Natural killer cell (primary cell): ENCODE measurements at regions not wholly inside any gene's neighbourhood (a gene's known extent, or its start where the extent isn't known, plus 50 kb on each side); places are given as distances from the start of the nearest gene placed in this dataset.

Source experiments
- ATAC-seq, 3 donors: fragments of 150-1000 bp in 2 of 3; fragments of 200-7000 bp in 1 of 3; cut with Tn5 transposase; 1 replicate in 1 of 3; 2 replicates in 2 of 3; pipeline ENCODE4 v1.10.0; 2021; ENCODE audit warnings: mild to moderate bottlenecking in 2 of 3, moderate library complexity in 2 of 3
- DNase-seq, 2 donors: peaks; one replicate each; pipeline versions ENCODE4 v3.0.0 to v3.0.0-alpha.2; 2013 to 2021; ENCODE audit warnings: mixed read lengths in 1 of 2
- H3K27ac ChIP-seq: one replicate; pipeline ENCODE4 v1.5.1; 2013; ENCODE audit warnings: mild to moderate bottlenecking, low read length
- H3K27me3 ChIP-seq: one replicate; pipeline ENCODE4 v1.6.1; 2013; ENCODE audit warnings: low read length; ENCODE audit not compliant: control insufficient read depth, insufficient read depth
- H3K36me3 ChIP-seq: one replicate; pipeline ENCODE4 v1.6.1; 2013; ENCODE audit warnings: low read length; ENCODE audit not compliant: control insufficient read depth, insufficient read depth
- H3K4me1 ChIP-seq: one replicate; pipeline ENCODE4 v1.6.1; 2013; ENCODE audit warnings: low read length; ENCODE audit not compliant: control insufficient read depth, insufficient read depth
- H3K4me3 ChIP-seq: one replicate; pipeline ENCODE4 v1.5.1; 2013; ENCODE audit warnings: low read length
- H3K9me3 ChIP-seq: one replicate; pipeline ENCODE4 v1.6.1; 2013; ENCODE audit warnings: low read length; ENCODE audit not compliant: control insufficient read depth, insufficient read depth
- H3K27ac Mint-ChIP-seq, 2 donors: one replicate each; pipeline ENCODE4 v1.8.0; 2022; ENCODE audit warnings: mild to moderate bottlenecking in 2 of 2, mixed read lengths in 2 of 2, moderate library complexity in 1 of 2
- H3K27me3 Mint-ChIP-seq, 2 donors: one replicate each; pipeline ENCODE4 v1.8.0; 2022; ENCODE audit warnings: low read depth in 2 of 2, mixed read lengths in 2 of 2
- H3K36me3 Mint-ChIP-seq: one replicate; pipeline ENCODE4 v1.8.0; 2022; ENCODE audit warnings: mixed read lengths
- H3K4me1 Mint-ChIP-seq, 2 donors: one replicate each; pipeline ENCODE4 v1.8.0; 2022; ENCODE audit warnings: mixed read lengths in 2 of 2
- H3K4me3 Mint-ChIP-seq: one replicate; pipeline ENCODE4 v1.8.0; 2022; ENCODE audit warnings: mild to moderate bottlenecking, moderate library complexity, mixed read lengths
- H3K9me3 Mint-ChIP-seq, 2 donors: one replicate each; pipeline ENCODE4 v1.8.0; 2022; ENCODE audit warnings: mixed read lengths in 2 of 2
- WGBS: methylation state at CpG from one replicate; pipeline ENCODE4 v1.1.7; 2013; ENCODE audit warnings: missing lambda C conversion rate; ENCODE audit not compliant: insufficient coverage; 5-methylcytosine and 5-hydroxymethylcytosine counted together
- intact Hi-C: fragments of 100-400 bp; cut with micrococcal nuclease; formaldehyde crosslinking; loops from one replicate; pipeline ENCODE4 v1.14.2; 2022
- TF ChIP-seq, protein P1 (sequence below): fragments of 200-600 bp; IDR thresholded peaks from one replicate; pipeline ENCODE4 v1.8.0; 2022; ENCODE audit warnings: antibody characterized with exemption

DNA sequence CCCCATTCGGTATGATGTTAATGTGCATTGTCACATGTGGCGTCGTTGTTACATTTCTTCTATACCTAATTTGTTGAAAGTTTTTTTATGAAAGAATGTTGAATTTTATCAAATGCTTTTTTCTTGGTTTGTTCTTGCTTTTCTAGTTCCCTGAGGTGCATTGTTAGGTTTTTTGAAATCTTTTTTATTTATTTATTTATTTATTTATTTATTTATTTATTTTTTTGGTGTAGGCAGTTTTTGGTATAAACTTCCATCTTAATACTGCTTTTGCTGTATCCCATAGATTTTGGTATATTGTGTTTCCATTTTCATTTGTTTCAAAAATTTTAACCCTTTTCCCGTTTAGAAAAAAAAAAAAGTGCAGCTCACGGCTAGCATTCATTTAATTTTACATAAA is 121.1 kb upstream of the HMGA2 start:
- H3K9me3 Mint-ChIP-seq: peaks cover 11 to 15% of the 10 kb centered on the region in 2 donors
- 96% methylated on average over 4 of the region's 5 CpGs for WGBS
- Histone ChIP-seq H3K36me3 (no peaks in the 10 kb centered on the region), H3K27ac (no peak overlapping the region), H3K4me1 (no peaks in the 10 kb centered on the region), H3K9me3 (no peaks in the 10 kb centered on the region), H3K27me3 (no peaks in the 10 kb centered on the region), H3K4me3 (no peak overlapping the region)
- H3K4me1 Mint-ChIP-seq: no peaks in the 10 kb centered on the region
- no peak overlapping the region for H3K4me3 Mint-ChIP-seq
- ATAC-seq (no peak), DNase-seq (no peak)
- peaks cover 10 to 59% of the 10 kb centered on the region in 2 donors for H3K27me3 Mint-ChIP-seq
- peaks cover 9% of the 10 kb centered on the region for H3K36me3 Mint-ChIP-seq
- intact Hi-C loops: no loop called here
- TF ChIP-seq, protein P1, sequence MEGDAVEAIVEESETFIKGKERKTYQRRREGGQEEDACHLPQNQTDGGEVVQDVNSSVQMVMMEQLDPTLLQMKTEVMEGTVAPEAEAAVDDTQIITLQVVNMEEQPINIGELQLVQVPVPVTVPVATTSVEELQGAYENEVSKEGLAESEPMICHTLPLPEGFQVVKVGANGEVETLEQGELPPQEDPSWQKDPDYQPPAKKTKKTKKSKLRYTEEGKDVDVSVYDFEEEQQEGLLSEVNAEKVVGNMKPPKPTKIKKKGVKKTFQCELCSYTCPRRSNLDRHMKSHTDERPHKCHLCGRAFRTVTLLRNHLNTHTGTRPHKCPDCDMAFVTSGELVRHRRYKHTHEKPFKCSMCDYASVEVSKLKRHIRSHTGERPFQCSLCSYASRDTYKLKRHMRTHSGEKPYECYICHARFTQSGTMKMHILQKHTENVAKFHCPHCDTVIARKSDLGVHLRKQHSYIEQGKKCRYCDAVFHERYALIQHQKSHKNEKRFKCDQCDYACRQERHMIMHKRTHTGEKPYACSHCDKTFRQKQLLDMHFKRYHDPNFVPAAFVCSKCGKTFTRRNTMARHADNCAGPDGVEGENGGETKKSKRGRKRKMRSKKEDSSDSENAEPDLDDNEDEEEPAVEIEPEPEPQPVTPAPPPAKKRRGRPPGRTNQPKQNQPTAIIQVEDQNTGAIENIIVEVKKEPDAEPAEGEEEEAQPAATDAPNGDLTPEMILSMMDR: no peak
- no peak overlapping the region for H3K27ac Mint-ChIP-seq

DNA sequence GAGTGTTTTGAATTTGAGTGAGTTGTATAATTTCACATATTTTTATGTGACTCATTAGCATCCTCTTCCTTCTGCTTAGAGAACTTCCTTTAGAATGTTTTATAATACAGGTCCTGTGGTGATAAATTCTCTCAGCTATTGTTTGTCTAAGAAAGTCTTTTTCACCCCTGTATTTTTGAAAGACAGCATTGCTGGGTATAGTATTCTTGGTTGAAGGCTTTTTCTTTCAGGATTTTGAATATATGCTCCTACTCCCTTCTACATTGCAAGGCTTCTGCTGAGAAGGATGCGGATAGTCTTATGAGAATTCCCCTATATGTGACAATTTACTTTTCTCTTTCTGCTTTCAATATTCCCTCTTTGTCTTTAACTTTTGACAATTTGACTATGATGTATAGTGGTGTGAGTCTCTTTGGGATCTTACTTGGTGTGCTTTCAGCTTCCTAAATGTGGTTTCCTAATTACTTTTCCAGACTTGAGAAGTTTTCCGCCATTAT is 118.9 kb upstream of the HMGA2 start:
- DNase-seq (no peak), ATAC-seq (no peak)
- H3K36me3 Mint-ChIP-seq: peaks cover 9% of the 10 kb centered on the region
- intact Hi-C loops: no loop called here
- TF ChIP-seq, protein P1: no peak
- peaks cover 11 to 15% of the 10 kb centered on the region in 2 donors for H3K9me3 Mint-ChIP-seq
- no peak overlapping the region for H3K4me3 ChIP-seq
- H3K9me3 ChIP-seq: no peaks in the 10 kb centered on the region
- no peak overlapping the region for H3K27ac ChIP-seq
- H3K4me3 Mint-ChIP-seq: no peak overlapping the region
- no peaks in the 10 kb centered on the region for H3K27me3 ChIP-seq
- H3K36me3 ChIP-seq: no peaks in the 10 kb centered on the region
- no CpG with 5 or more reads among the region's 2 CpGs for WGBS
- no peaks in the 10 kb centered on the region for H3K4me1 Mint-ChIP-seq
- H3K4me1 ChIP-seq: no peaks in the 10 kb centered on the region
- H3K27me3 Mint-ChIP-seq: peaks cover 10 to 46% of the 10 kb centered on the region in 2 donors
- H3K27ac Mint-ChIP-seq: no peak overlapping the region

DNA sequence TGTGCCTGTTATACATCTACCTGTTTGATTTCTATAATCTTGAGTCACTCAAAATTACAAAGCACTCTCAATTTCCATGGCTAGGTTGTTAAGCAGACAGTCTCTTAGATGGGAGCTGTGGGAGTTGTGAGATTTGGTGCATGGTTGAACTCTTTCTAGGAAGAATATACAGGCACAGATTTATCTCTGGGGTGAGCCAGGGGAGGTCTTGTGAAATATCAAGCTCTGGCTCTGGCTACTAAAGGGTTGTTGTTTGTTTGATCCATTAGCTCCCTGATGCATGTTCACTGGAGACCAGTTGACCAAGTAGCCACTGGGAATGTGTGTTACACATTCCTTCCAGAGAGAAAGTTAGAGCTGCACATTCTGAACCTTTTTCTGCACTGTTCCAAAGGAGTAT is 117.2 kb upstream of the HMGA2 start:
- Mint-ChIP-seq H3K27me3 (peaks cover 8 to 34% of the 10 kb centered on the region in 2 donors), H3K27ac (no peak overlapping the region), H3K4me3 (no peak overlapping the region), H3K9me3 (peaks cover 11 to 15% of the 10 kb centered on the region in 2 donors), H3K4me1 (no peaks in the 10 kb centered on the region), H3K36me3 (peaks cover 9% of the 10 kb centered on the region)
- TF ChIP-seq, protein P1: no peak
- Histone ChIP-seq H3K9me3 (no peaks in the 10 kb centered on the region), H3K27me3 (no peaks in the 10 kb centered on the region), H3K27ac (no peak overlapping the region), H3K4me3 (no peak overlapping the region), H3K36me3 (no peaks in the 10 kb centered on the region), H3K4me1 (no peaks in the 10 kb centered on the region)
- DNase-seq (no peak), ATAC-seq (no peak)
- intact Hi-C loops: no loop called here

DNA sequence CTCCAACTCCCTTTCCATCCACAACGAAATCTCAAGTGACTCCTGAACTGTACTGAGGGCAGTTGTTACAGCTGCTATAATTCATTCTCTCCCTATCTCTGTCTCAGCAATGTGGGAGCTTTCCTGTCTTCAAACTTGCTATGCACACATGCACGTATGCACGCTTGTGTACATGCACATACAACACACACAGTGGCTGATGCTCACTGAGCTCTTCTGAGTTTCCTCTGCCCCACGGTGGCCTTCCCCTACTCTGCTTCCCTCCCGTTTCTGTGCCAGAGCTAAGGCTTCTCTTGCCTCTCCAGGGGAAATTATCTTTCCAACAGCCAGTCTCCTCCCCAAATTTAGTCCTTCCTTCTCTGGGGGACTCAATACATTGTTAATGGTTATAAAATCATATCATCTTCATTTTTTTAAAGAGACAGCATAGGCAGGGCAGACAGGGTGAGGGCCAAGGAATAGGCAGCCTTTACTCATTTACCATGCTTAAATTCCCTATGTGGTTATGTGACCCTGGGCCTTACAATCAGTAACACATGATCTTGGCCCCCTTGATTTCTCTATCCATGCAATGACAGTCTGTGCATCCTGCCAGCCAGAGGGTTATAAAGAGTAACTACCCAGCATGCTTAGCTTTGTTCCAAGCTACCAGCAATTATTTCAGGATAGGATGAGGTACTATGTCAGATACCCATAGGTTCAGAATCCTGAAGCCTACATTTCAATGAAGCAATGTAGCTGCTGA is 111.9 kb upstream of the HMGA2 start:
- no peaks in the 10 kb centered on the region for H3K9me3 Mint-ChIP-seq
- no peaks in the 10 kb centered on the region for H3K4me1 ChIP-seq
- H3K4me3 ChIP-seq: no peak overlapping the region
- H3K4me1 Mint-ChIP-seq: no peaks in the 10 kb centered on the region
- no peak for ATAC-seq
- no peaks in the 10 kb centered on the region for H3K36me3 ChIP-seq
- H3K9me3 ChIP-seq: no peaks in the 10 kb centered on the region
- DNase-seq: no peak
- no peak overlapping the region for H3K27ac ChIP-seq
- intact Hi-C loops: no loop called here
- no peaks in the 10 kb centered on the region for H3K36me3 Mint-ChIP-seq
- H3K27me3 ChIP-seq: no peaks in the 10 kb centered on the region
- TF ChIP-seq, protein P1: no peak
- H3K27me3 Mint-ChIP-seq: peaks cover 0 to 11% of the 10 kb centered on the region in 2 donors
- no peak overlapping the region for H3K27ac Mint-ChIP-seq
- H3K4me3 Mint-ChIP-seq: no peak overlapping the region
- 80% methylated on average over 5 of the region's 5 CpGs for WGBS
